HAP-1 (cell line): ENCODE measurements at regions not wholly inside any gene's neighbourhood (a gene's known extent, or its start where the extent isn't known, plus 50 kb on each side); places are given as distances from the start of the nearest gene placed in this dataset.

Source experiments
- DNase-seq, 2 experiments: peaks; one replicate each; pipeline ENCODE4 v3.0.0-alpha.2; 2016 to 2020; ENCODE audit warnings: low spot score in 2 of 2
- H3K27me3 ChIP-seq: fragments of 250-450 bp; sonication (Bioruptor Pico); 2 replicates; pipeline ENCODE4 v1.5.1; 2020; ENCODE audit warnings: low read depth, mild to moderate bottlenecking, moderate library complexity
- H3K36me3 ChIP-seq: fragments of 250-450 bp; sonication (Bioruptor Pico); replicated peaks from 2 replicates; pipeline ENCODE4 v1.5.1; 2020; ENCODE audit warnings: mild to moderate bottlenecking
- H3K4me1 ChIP-seq: fragments of 250-450 bp; sonication (Bioruptor Pico); 2 replicates; pipeline ENCODE4 v1.5.1; 2020; ENCODE audit warnings: mild to moderate bottlenecking
- H3K4me3 ChIP-seq: fragments of 250-450 bp; sonication (Bioruptor Pico); 2 replicates; pipeline ENCODE4 v1.5.1; 2020; ENCODE audit warnings: mild to moderate bottlenecking, moderate library complexity
- H3K9me3 ChIP-seq: fragments of 250-450 bp; sonication (Bioruptor Pico); 2 replicates; pipeline ENCODE4 v1.5.1; 2020; ENCODE audit warnings: mild to moderate bottlenecking, moderate library complexity
- in situ Hi-C: fragments of 300-500 bp; cut with MboI; formaldehyde crosslinking; loops from 3 replicates; pipeline ENCODE4 v1.14.3; 2020; ENCODE audit warnings: low sequenced_read_pairs, inconsistent platforms, mixed read lengths

- H3K36me3 ChIP-seq = no peaks in the 10 kb centered on the region
- H3K4me3 ChIP-seq = no peak overlapping the region
These were observed 501.6 kb upstream of the MKI67 start for GRCh38 chr10:128627811-128628210.

GRCh38 chr10:128628252-128628651, 502.0 kb upstream of the MKI67 start:
- H3K9me3 ChIP-seq = no peaks in the 10 kb centered on the region
- in situ Hi-C loops = no loop called here
- DNase-seq = no peak
- H3K4me1 ChIP-seq = no peaks in the 10 kb centered on the region
- no peak overlapping the region for H3K4me3 ChIP-seq
- no peaks in the 10 kb centered on the region for H3K36me3 ChIP-seq
- H3K27me3 ChIP-seq = no peaks in the 10 kb centered on the region

More at GRCh38 chr10:128627811-128628210, 501.6 kb upstream of the MKI67 start:
- H3K9me3 ChIP-seq = no peaks in the 10 kb centered on the region
- no peak for DNase-seq
- no peaks in the 10 kb centered on the region for H3K27me3 ChIP-seq
- in situ Hi-C loops = no loop called here
- H3K4me1 ChIP-seq = no peaks in the 10 kb centered on the region

- in situ Hi-C loops = no loop called here
- Histone ChIP-seq H3K27me3 (no peaks in the 10 kb centered on the region), H3K9me3 (no peaks in the 10 kb centered on the region), H3K36me3 (no peaks in the 10 kb centered on the region), H3K4me3 (no peak overlapping the region), H3K4me1 (no peaks in the 10 kb centered on the region)
- DNase-seq = no peak
These were observed 503.2 kb upstream of the MKI67 start for GRCh38 chr10:128629111-128630096.

GRCh38 chr10:128630787-128631252, 504.6 kb upstream of the MKI67 start:
- in situ Hi-C loops = no loop called here
- no peaks in the 10 kb centered on the region for H3K27me3 ChIP-seq
- DNase-seq = no peak
- H3K4me3 ChIP-seq = no peak overlapping the region
- H3K4me1 ChIP-seq = no peaks in the 10 kb centered on the region
- no peaks in the 10 kb centered on the region for H3K36me3 ChIP-seq
- H3K9me3 ChIP-seq = no peaks in the 10 kb centered on the region

GRCh38 chr10:128631801-128632241, 505.6 kb upstream of the MKI67 start:
- Histone ChIP-seq H3K36me3 (no peaks in the 10 kb centered on the region), H3K4me3 (no peak overlapping the region), H3K4me1 (no peaks in the 10 kb centered on the region), H3K27me3 (no peaks in the 10 kb centered on the region), H3K9me3 (no peaks in the 10 kb centered on the region)
- in situ Hi-C loops = no loop called here
- peak in 1 of 2 experiments; percentile 11 for DNase-seq

- Histone ChIP-seq H3K9me3 (no peaks in the 10 kb centered on the region), H3K4me1 (no peaks in the 10 kb centered on the region), H3K36me3 (no peaks in the 10 kb centered on the region), H3K27me3 (no peaks in the 10 kb centered on the region), H3K4me3 (no peak overlapping the region)
- in situ Hi-C loops = no loop called here
- no peak for DNase-seq
These were observed 506.5 kb upstream of the MKI67 start for GRCh38 chr10:128632694-128633093.

GRCh38 chr10:128633864-128634540, 507.8 kb upstream of the MKI67 start:
- H3K4me1 ChIP-seq = no peaks in the 10 kb centered on the region
- no peak for DNase-seq
- H3K36me3 ChIP-seq = no peaks in the 10 kb centered on the region
- H3K27me3 ChIP-seq = no peaks in the 10 kb centered on the region
- H3K9me3 ChIP-seq = no peaks in the 10 kb centered on the region
- H3K4me3 ChIP-seq = no peak overlapping the region
- in situ Hi-C loops = no loop called here

GRCh38 chr10:128642023-128642422, 515.8 kb upstream of the MKI67 start:
- H3K36me3 ChIP-seq = no peaks in the 10 kb centered on the region
- H3K4me3 ChIP-seq = no peak overlapping the region
- H3K9me3 ChIP-seq = no peaks in the 10 kb centered on the region
- DNase-seq = no peak
- H3K4me1 ChIP-seq = no peaks in the 10 kb centered on the region
- H3K27me3 ChIP-seq = no peaks in the 10 kb centered on the region
- in situ Hi-C loops = no loop called here

- H3K4me3 ChIP-seq = no peak overlapping the region
- in situ Hi-C loops = no loop called here
These were observed 516.3 kb upstream of the MKI67 start for GRCh38 chr10:128642502-128642901.

GRCh38 chr10:128643658-128644057, 517.4 kb upstream of the MKI67 start:
- DNase-seq = no peak
- no peaks in the 10 kb centered on the region for H3K27me3 ChIP-seq
- no peak overlapping the region for H3K4me3 ChIP-seq
- in situ Hi-C loops = no loop called here
- no peaks in the 10 kb centered on the region for H3K9me3 ChIP-seq
- H3K4me1 ChIP-seq = no peaks in the 10 kb centered on the region
- no peaks in the 10 kb centered on the region for H3K36me3 ChIP-seq

More at GRCh38 chr10:128642502-128642901, 516.3 kb upstream of the MKI67 start:
- Histone ChIP-seq H3K27me3 (no peaks in the 10 kb centered on the region), H3K9me3 (no peaks in the 10 kb centered on the region), H3K4me1 (no peaks in the 10 kb centered on the region), H3K36me3 (no peaks in the 10 kb centered on the region)
- DNase-seq = no peak

GRCh38 chr10:128645486-128645885, 519.3 kb upstream of the MKI67 start:
- DNase-seq = no peak
- in situ Hi-C loops = no loop called here
- H3K4me1 ChIP-seq = no peaks in the 10 kb centered on the region
- H3K27me3 ChIP-seq = no peaks in the 10 kb centered on the region
- H3K36me3 ChIP-seq = no peaks in the 10 kb centered on the region
- no peaks in the 10 kb centered on the region for H3K9me3 ChIP-seq
- no peak overlapping the region for H3K4me3 ChIP-seq

GRCh38 chr10:128646956-128647355, 520.7 kb upstream of the MKI67 start:
- no peaks in the 10 kb centered on the region for H3K36me3 ChIP-seq
- no peak overlapping the region for H3K4me3 ChIP-seq
- H3K9me3 ChIP-seq = no peaks in the 10 kb centered on the region
- H3K4me1 ChIP-seq = no peaks in the 10 kb centered on the region
- H3K27me3 ChIP-seq = no peaks in the 10 kb centered on the region
- in situ Hi-C loops = no loop called here
- DNase-seq = no peak

- Histone ChIP-seq H3K27me3 (no peaks in the 10 kb centered on the region), H3K36me3 (no peaks in the 10 kb centered on the region), H3K4me3 (no peak overlapping the region), H3K9me3 (no peaks in the 10 kb centered on the region), H3K4me1 (no peaks in the 10 kb centered on the region)
- in situ Hi-C loops = no loop called here
- DNase-seq = no peak
These were observed 531.3 kb upstream of the MKI67 start for GRCh38 chr10:128657548-128657947.

- H3K4me1 ChIP-seq = no peaks in the 10 kb centered on the region
- DNase-seq = no peak
- H3K9me3 ChIP-seq = no peaks in the 10 kb centered on the region
- in situ Hi-C loops = no loop called here
- H3K27me3 ChIP-seq = no peaks in the 10 kb centered on the region
- H3K4me3 ChIP-seq = no peak overlapping the region
- no peaks in the 10 kb centered on the region for H3K36me3 ChIP-seq
These were observed 534.5 kb upstream of the MKI67 start for GRCh38 chr10:128660726-128661125.
